CD4-positive, alpha-beta T cell treated with Interleukin-4 for 1 hour (primary cell): ENCODE measurements at regions not wholly inside any gene's neighbourhood (a gene's known extent, or its start where the extent isn't known, plus 50 kb on each side); places are given as distances from the start of the nearest gene placed in this dataset.

Source experiments
- DNase-seq, 2 donors: peaks; one replicate each; pipeline ENCODE4 v3.0.0-alpha.2; 2020 to 2022

- no peak for DNase-seq
Observed at GRCh38 chr11:72525466-72525865, 91.1 kb upstream of the CLPB start.

DNA sequence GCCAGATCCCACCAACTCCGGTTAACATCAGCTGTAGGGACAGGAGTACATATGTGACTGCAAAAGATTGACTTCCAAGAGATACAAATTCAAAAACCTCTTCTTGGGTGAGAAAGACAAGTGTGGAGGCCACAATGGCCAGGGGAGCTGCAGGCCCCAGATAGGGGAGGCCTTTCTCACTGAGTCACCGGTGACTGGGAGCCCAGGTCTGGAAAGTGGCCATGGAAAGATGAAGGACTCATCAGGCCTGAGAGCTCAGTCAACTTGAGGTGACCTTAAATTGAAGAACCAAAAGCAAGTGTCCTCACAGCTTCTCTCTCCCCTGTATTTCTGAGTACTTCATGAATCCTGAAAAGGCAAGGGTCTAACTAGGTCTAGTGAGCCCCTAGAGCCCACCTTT, 90.4 kb upstream of the CLPB start:
- DNase-seq, result no peak

- DNase-seq, result no peak
Observed at GRCh38 chr11:72523991-72524390, 89.7 kb upstream of the CLPB start.

- no peak for DNase-seq
Observed at GRCh38 chr11:72522186-72522585, 87.9 kb upstream of the CLPB start.

DNA sequence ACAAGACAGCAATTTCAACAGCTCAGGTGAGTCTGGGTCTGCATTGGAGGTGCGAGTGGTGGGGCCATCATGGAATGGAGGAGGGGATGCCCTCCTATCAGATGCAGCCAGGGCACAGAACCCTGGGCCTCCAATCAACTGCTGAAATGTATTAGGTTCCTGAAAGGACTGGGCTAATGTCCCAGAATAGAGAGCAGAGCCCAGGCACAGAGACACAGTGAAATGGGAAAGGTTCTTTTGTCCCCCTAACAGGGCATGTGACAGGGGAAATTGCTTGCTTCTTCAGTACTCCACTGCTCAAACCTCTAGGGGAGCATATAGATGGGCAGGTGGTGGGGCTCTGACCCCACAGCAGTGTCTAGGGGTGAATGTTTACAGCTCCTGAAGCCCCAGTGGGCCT, 87.3 kb upstream of the CLPB start:
- no peak for DNase-seq

DNA sequence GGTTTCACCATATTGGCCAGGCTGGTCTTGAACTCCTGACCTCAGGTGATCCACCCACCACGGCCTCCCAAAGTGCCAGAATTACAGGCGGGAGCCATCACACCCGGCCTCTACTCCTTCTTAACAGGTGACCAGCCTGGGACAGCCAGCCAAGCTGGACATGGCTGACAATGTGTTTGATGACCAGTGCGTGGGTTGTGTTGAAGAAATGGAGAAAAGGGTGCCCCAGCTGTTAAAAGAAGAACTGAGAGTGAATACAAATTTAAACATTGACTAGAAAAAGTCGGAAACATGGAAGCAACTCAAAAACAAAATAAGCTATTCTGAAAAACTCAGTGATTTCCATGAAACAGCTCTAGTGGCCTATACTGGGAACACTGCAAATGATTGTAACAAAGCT, 86.5 kb upstream of the CLPB start:
- DNase-seq, result no peak

GRCh38 chr11:72519882-72520281, 85.6 kb upstream of the CLPB start:
- peak in 1 of 2 donors; percentile 59 for DNase-seq

DNA sequence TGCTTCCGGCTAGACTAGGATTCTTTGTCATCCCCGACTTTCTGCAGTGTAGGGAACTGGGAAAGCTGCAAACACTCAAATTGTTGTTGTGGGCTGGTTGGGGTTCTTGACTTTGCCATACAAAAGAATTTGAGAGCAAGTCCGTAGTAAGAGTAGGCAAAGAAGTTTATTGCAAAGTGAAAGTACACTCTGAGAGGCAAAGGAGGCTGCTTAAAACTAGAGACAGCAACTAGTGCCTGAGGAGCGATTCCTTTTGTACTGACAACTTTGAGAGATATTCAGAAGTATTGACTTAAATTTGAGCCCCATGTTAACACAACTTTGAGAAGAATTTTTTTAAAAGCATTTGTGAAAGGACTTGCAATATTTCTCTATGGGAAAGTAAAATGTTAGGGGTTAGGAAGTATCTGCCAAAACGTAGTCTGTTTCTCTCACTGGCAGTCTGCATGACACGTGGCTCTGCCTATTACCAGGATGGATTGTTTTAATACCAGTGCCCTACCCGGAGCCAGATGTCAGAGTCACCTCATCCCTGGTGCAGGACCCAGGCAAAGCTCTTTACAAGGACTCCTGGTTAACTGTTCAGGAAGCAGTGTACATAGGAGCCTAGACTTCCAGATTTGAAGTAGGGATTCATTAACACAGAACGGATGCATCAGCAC, 85.0 kb upstream of the CLPB start:
- peak in 1 of 2 donors; percentile 33 for DNase-seq

DNA sequence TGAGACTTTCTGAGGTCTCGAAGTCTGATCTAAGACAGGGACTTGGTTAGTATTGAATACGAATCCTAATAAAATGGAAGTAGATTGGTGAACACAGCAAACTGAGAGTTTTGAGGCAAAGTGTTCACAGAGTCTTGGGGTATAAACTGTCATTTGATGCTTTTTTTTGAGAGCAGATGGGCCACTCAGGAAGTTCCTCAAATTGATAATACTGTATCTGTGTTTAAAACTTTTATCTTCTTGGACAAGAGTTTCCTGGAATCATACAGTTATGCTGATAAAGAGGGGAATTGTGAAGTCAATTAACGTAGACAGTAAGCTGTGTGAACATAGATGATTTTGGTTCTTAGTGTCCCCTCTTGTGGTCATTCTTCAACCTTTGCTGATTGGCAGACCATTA, 80.0 kb upstream of the CLPB start:
- no peak for DNase-seq

DNA sequence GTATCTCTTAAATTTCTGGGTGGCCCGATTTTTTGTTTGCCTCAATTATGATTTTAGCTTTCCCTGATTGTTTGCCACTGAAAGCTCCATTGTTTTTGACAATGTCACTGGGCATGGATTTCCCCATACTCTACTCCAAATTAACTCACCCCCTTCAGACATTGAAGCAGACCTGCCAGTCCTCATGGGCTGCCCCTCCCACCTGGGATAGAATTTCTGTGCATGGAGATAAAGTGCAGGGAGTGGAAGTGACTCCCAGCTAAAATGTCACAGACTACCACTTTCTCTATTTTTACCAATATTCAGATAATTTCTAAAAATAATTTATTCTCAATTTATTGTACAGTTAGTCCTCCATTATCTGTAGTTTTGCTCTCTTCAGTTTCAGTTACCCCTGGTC, 79.1 kb upstream of the CLPB start:
- no peak for DNase-seq

DNA sequence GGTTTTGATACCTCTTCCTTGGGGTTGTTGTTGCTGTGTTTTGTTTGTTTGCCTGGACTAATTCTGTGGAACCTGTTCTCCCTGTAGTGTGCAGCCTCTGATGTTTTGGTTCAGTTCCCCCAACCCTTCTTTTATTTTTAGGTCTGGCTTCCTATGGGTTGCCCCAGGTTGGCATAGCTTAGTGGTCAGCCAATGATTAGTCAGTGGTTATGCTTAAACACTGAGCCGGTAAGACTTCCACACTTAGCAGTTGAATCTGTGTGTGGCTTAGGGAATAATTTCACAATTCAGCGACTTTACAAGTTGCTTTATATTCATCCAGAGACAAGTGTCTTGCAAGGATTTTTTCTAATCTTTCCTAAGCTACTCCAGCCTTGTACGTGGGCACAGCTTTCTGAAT, 78.6 kb upstream of the CLPB start:
- no peak for DNase-seq

DNA sequence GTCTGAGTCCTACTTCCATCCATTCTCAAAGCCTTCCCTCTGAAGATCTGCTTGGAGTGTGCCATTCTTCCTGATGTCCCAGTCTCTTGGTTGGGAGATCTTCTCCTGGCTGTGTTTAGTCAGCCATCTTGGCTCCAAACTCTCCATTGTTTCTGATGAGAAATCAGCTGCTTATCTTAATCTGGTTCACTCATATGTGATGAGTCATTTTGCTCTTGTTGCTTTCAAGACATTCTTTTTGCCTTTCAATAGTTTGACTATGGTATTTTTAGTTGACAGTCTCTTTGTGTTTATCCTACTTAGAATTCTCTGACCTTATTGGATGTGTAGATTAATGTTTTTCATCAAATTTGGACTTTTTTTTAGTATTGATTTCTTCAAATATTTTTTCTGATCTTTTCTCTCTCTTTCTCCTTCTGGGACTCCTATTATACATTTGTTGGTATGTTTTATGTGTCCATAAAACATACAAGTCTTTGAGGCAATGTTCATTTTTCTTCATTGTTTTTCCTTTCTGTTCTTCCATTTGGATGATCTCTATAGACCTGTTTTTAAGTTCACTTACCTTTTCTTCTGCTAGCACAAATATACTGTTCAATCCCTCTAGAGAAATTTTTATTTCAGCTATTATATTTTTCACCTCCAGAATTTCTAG, 77.2 kb upstream of the CLPB start:
- DNase-seq, result no peak

GRCh38 chr11:72507050-72507449, 72.7 kb upstream of the CLPB start:
- no peak for DNase-seq

DNA sequence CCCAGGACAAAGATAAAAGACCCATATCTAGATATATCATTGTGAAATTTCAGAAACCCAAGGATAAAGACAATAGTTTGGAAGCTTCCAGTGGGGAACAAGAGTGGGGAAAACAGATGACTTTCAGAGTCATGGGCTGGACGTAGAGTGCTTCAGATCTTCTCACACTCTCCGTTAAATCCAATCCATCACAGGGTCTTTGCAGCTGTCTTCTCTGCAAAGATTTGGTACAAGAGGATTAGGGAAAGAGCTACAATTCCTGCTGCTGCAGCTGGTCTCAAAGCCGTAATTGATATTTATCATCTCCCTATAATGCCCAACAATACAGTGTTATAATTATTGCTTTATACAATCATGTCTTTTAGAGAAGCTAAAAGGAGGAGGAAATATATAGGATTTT, 63.4 kb upstream of the CLPB start:
- DNase-seq, result no peak

DNA sequence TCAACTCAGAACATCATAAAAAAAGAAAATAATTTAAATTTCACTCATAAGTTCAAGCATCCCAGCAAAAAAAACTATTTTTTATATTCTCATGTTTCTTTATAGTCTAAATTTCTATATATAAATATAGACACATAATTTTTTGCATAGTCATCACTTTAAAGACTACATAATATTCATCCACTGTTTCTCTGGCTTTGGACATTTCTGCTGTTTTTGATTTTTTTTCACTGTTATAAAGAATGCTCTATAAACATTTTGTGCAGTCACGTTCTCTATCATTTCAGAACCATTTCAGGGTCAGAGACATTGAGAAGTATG, 59.7 kb upstream of the CLPB start:
- no peak for DNase-seq

DNA sequence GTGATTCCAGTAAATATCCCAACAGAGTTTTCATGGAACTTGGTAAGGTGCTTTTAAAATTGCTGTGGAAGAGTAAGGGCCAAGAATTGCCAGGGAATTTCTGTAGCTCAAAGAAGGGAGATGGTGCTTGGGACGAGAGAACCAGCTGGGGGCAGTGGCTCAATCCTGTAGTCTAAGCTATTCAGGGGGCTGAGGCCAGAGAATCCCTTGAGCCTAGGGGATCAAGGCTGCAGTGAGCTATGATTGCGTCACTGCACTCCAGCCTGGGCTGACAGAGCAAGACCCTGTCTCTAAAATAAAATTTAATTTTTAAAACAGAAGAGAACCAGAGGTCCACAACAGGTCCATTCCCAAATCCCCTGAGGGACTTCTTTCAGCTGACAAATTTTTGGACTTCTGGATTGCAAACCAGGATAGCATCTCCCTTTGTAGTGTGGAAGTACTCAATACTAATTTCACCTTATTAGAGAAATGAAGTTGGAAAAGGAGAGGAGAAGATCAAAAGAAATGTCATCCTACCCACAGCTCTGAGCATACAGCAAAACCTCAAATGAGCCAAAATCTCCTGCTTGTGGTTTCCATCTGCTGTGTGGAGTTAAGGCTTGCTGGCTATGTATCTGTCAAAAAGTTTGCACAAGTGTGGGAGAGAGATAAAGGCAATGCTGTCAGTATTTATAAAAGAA, 59.2 kb upstream of the CLPB start:
- no peak for DNase-seq

- DNase-seq, result no peak
Observed at GRCh38 chr11:72491001-72491400, 56.7 kb upstream of the CLPB start.
